GM12892 (cell line): ENCODE measurements at regions not wholly inside any gene's neighbourhood (a gene's known extent, or its start where the extent isn't known, plus 50 kb on each side); places are given as distances from the start of the nearest gene placed in this dataset.

Experiments used
- DNase-seq: peaks from one replicate; pipeline ENCODE4 v3.0.0; 2011; ENCODE audit not compliant: insufficient read length
- FAIRE-seq: peaks from 2 replicates; lab custom pipeline; 2011; peaks lifted over from hg19 to GRCh38; lab: Jason Lieb, UNC
- POLR2A ChIP-seq: IDR thresholded peaks from 2 replicates; pipeline ENCODE4 v1.6.1; 2011; ENCODE audit warnings: low read depth, low read length, control low read depth
- POLR2AphosphoS5 ChIP-seq: IDR thresholded peaks from 2 replicates; pipeline ENCODE4 v1.6.1; 2011; ENCODE audit warnings: low read depth, low read length, control low read depth
- TAF1 ChIP-seq: IDR thresholded peaks from 2 replicates; pipeline ENCODE4 v1.6.1; 2011; ENCODE audit warnings: low read depth, mild to moderate bottlenecking, control low read depth, low read length, borderline replicate concordance

GRCh38 chr5:26666371-26666770 is 372.0 kb downstream of the CDH9 start:
- no peak for DNase-seq

DNA sequence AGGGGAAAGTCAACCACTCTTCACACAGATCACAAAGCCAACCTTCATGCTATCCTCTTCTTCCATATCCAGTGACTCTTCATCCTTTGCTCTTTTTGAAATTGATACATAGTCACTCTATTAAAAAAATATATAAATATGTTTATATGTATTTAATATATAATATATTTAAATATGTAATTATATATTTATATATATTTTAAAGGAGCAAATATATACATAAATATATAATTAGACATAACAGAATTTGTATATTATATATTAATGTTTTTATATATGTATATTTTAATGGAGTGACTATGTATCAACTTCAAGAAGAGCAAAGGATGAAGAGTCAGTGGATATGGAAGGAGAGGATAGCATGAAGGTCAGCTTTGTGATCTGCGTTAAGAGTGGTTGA is 374.9 kb downstream of the CDH9 start:
- no peak for TF ChIP-seq POLR2AphosphoS5
- DNase-seq (no peak), FAIRE-seq (no peak)

More at GRCh38 chr5:26666371-26666770, 372.0 kb downstream of the CDH9 start:
- TF ChIP-seq POLR2AphosphoS5 = no peak
- no peak for TF ChIP-seq POLR2A
- TF ChIP-seq TAF1 = no peak
- no peak for FAIRE-seq

GRCh38 chr5:26662806-26663360 is 375.5 kb downstream of the CDH9 start:
- no peak for DNase-seq
- FAIRE-seq = no peak
- TF ChIP-seq TAF1 = no peak
- no peak for TF ChIP-seq POLR2A
- TF ChIP-seq POLR2AphosphoS5 = no peak

- TF ChIP-seq POLR2AphosphoS5 = no peak
- TF ChIP-seq POLR2A = no peak
- TF ChIP-seq TAF1 = no peak
- FAIRE-seq (no peak), DNase-seq (no peak)
Observed at GRCh38 chr5:26660116-26660515, 378.3 kb downstream of the CDH9 start.

- no peak for TF ChIP-seq POLR2A
- TF ChIP-seq TAF1 = no peak
- TF ChIP-seq POLR2AphosphoS5 = no peak
- DNase-seq (no peak), FAIRE-seq (no peak)
Observed at GRCh38 chr5:26649000-26649399, 389.4 kb downstream of the CDH9 start.

GRCh38 chr5:26647781-26648180 is 390.6 kb downstream of the CDH9 start:
- no peak for FAIRE-seq
- TF ChIP-seq POLR2A (no peak), TAF1 (no peak), POLR2AphosphoS5 (no peak)
- DNase-seq = no peak

GRCh38 chr5:26645659-26646058 is 392.7 kb downstream of the CDH9 start:
- TF ChIP-seq POLR2AphosphoS5 = no peak
- TF ChIP-seq POLR2A = no peak
- FAIRE-seq (no peak), DNase-seq (no peak)

DNA sequence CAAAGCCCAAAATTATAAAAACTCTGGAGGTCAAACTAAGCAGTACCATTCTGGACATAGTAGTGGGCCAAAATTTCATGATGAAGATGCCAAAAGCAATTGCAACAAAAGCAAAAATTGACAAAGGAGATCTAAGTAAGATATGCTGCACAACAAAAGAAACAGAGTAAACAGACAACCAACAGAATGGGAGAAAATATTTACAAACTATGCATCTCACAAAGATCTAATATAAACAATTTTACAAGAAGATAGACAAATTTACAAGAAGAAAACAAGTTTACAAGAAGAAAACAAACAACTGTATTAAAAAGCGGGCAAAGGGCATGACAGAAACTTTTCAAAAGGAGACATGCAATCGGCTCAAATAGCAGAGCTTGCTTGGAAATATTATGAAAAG is 396.9 kb downstream of the CDH9 start:
- FAIRE-seq = no peak
- TF ChIP-seq POLR2A (no peak), POLR2AphosphoS5 (no peak), TAF1 (no peak)
- DNase-seq = no peak

DNA sequence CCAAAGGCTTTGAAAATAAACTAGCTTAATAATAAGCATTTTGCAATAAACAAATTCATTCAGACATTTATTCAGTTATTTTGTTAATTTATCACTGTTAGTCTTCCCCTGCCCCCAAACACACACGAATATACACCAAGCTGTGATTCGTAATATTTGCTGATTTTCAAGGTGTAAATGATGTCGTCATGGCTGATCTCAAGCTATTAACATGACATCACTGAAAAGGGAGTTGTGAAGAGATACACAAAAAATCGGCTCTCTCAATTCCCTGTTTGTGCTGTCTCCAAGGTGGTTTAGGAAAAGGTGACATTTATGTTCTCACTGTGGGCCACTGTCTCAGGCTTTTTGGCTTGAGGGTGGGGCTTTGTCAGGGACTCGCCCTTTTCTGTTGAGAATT is 413.3 kb downstream of the CDH9 start:
- TF ChIP-seq POLR2A (no peak), TAF1 (no peak)
- DNase-seq (no peak), FAIRE-seq (no peak)

DNA sequence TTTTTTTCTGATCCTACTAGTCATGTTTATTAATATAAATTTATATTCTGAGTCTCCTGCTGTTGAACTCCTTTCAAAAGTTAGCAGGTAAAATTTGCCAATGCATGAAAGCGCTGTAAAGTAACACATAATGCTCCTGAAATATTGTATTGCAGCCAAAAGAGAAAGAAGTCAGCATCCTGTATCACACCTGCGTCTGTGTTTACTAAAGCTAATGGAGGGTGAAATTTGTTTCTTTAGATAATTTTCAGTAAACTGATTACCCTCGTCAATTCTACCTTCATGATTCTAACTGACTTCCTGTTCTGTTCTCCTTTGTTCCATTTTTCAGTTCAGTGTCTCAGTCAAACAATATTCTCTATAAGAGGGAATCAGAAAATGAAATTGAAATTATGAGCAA is 415.4 kb downstream of the CDH9 start:
- DNase-seq (no peak), FAIRE-seq (no peak)
- TF ChIP-seq POLR2A = no peak
- no peak for TF ChIP-seq POLR2AphosphoS5
- TF ChIP-seq TAF1 = no peak

- FAIRE-seq (no peak), DNase-seq (no peak)
- TF ChIP-seq TAF1 = no peak
- no peak for TF ChIP-seq POLR2AphosphoS5
- no peak for TF ChIP-seq POLR2A
Observed at GRCh38 chr5:26610577-26610976, 427.8 kb downstream of the CDH9 start.

DNA sequence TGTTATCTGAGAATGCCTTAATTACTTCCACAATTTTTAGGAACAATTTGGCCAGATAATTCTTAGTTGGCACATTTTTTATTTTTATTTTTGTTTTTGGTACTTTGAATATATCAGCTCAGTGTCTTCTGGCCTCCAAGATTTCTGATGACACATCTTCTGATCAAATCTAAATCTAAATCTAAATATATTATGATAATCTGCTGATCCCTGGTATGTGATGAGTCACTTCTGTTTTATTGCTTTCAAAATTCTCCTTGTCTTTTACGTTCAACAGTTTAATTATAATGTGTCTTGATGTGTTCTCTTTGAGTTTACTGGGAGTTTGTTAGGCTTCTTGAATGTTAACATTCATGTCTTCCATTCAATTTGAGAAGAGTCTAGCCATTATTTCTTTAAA is 436.8 kb downstream of the CDH9 start:
- DNase-seq (no peak), FAIRE-seq (no peak)
- TF ChIP-seq POLR2A (no peak), TAF1 (no peak), POLR2AphosphoS5 (no peak)

- DNase-seq (no peak), FAIRE-seq (no peak)
- TF ChIP-seq TAF1 (no peak), POLR2A (no peak), POLR2AphosphoS5 (no peak)
Observed at GRCh38 chr5:26582350-26583045, 455.9 kb downstream of the CDH9 start.
